Esophagus squamous epithelium (tissue), 5 donors: ENCODE measurements at regions not wholly inside any gene's neighbourhood (a gene's known extent, or its start where the extent isn't known, plus 50 kb on each side); places are given as distances from the start of the nearest gene placed in this dataset.

Source experiments
- DNase-seq: peaks from one replicate; lab custom pipeline; 2025; lab: John Stamatoyannopoulos, UW
- H3K27ac ChIP-seq, 4 donors: fragments of 200-600 bp; sonication (generic); one replicate each; pipeline ENCODE4 v1.5.1; 2016 to 2019; ENCODE audit warnings: mild to moderate bottlenecking in 1 of 4
- H3K27me3 ChIP-seq, 4 donors: fragments of 200-600 bp; sonication (generic); 1 replicate in 3 of 4; 2 replicates in 1 of 4; pipeline versions ENCODE4 v1.5.1 to v1.6.0; 2017 to 2021; ENCODE audit warnings: antibody characterized with exemption in 1 of 4
- H3K36me3 ChIP-seq, 3 donors: fragments of 200-600 bp; sonication (generic); one replicate each; pipeline ENCODE4 v1.5.1; 2016 to 2019
- H3K4me1 ChIP-seq, 3 donors: fragments of 200-600 bp; sonication (generic); one replicate each; pipeline ENCODE4 v1.5.1; 2017 to 2019
- H3K4me3 ChIP-seq, 4 donors: fragments of 200-600 bp; sonication (generic); 1 replicate in 3 of 4; 2 replicates in 1 of 4; pipeline ENCODE4 v1.5.1; 2016 to 2019; ENCODE audit warnings: mild to moderate bottlenecking in 2 of 4, moderate library complexity in 1 of 4
- H3K9me3 ChIP-seq, 3 donors: fragments of 200-600 bp; sonication (generic); one replicate each; pipeline ENCODE4 v1.5.1; 2016 to 2019
- POLR2A ChIP-seq, 4 donors: fragments of 450-650 bp; IDR thresholded peaks; one replicate each; pipeline ENCODE4 v1.6.1; 2017; ENCODE audit warnings: antibody characterized with exemption in 4 of 4, mild to moderate bottlenecking in 4 of 4, moderate library complexity in 3 of 4
- WGBS, 2 donors: methylation state at CpG; one replicate each; pipeline ENCODE4 v1.1.5; 2018; 5-methylcytosine and 5-hydroxymethylcytosine counted together
- intact Hi-C: fragments of 100-400 bp; cut with DNase I; formaldehyde crosslinking; loops from one replicate; pipeline ENCODE4 v1.15.0; 2022
- TF ChIP-seq, protein P1 (sequence below), 6 experiments: fragments of 450-650 bp in 4 of 6; fragments of 200-600 bp in 2 of 6; sonication (generic) in 2 of 6; IDR thresholded peaks; one replicate each; pipeline ENCODE4 v1.5.1; 2016 to 2019; ENCODE audit warnings: antibody characterized with exemption in 6 of 6, mild to moderate bottlenecking in 4 of 6, moderate library complexity in 4 of 6
- donor health status: DM: yes; HTN: yes; CAD: no.

DNA sequence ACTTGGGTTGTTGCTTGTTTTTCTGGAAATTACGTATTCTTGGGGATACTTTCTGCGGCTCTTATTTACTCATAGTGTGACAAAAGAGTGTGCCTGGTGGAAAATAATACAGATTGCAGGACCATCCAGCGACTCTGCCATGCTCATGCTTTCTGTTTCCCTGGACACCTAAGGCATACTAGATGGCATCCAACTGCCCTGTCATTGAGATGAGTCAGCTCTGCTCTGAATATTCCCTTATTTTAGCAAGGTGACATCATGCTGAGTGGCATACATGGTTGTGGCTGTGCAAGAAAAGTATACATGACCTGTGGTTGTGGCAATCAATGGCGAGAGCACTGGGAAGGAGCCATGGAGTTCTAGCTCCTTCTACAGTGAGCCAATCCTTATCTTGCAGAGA, 471.0 kb downstream of the TMEM182 start:
- Histone ChIP-seq H3K4me1 (no peaks in the 10 kb centered on the region), H3K9me3 (no peaks in the 10 kb centered on the region), H3K4me3 (no peak overlapping the region), H3K36me3 (no peaks in the 10 kb centered on the region), H3K27me3 (no peaks in the 10 kb centered on the region), H3K27ac (no peak overlapping the region)
- intact Hi-C loops: no loop called here
- DNase-seq: no peak
- TF ChIP-seq, protein P1, sequence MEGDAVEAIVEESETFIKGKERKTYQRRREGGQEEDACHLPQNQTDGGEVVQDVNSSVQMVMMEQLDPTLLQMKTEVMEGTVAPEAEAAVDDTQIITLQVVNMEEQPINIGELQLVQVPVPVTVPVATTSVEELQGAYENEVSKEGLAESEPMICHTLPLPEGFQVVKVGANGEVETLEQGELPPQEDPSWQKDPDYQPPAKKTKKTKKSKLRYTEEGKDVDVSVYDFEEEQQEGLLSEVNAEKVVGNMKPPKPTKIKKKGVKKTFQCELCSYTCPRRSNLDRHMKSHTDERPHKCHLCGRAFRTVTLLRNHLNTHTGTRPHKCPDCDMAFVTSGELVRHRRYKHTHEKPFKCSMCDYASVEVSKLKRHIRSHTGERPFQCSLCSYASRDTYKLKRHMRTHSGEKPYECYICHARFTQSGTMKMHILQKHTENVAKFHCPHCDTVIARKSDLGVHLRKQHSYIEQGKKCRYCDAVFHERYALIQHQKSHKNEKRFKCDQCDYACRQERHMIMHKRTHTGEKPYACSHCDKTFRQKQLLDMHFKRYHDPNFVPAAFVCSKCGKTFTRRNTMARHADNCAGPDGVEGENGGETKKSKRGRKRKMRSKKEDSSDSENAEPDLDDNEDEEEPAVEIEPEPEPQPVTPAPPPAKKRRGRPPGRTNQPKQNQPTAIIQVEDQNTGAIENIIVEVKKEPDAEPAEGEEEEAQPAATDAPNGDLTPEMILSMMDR (IDR thresholded peaks at IDR 0.05): no peak
- TF ChIP-seq POLR2A (IDR thresholded peaks at IDR 0.05): no peak
- WGBS, 2 donors: 72 to 86% methylated on average over 4 of the region's 4 CpGs

DNA sequence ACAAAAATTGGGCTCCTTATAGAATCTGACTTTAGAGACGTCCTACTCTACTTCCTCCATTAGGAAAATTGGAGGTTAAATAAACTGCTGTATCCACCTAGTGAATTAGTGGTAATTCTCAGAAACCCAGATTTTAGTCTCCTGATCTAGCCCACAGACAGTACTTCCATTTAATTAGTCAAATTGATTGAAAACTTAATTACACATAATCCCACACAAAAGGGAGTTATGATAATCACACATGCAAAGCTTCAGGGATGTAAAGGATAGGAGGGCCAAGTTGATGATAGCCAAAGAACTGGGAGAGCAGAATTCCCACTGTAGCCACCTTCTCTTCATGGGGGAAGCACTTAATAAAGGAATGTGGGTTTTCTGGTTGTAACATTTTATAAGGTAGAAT, 471.9 kb downstream of the TMEM182 start:
- H3K27me3 ChIP-seq: no peaks in the 10 kb centered on the region
- no peaks in the 10 kb centered on the region for H3K9me3 ChIP-seq
- WGBS, 2 donors: 75 to 76% methylated on average over 1 of the region's 1 CpG
- intact Hi-C loops: no loop called here
- H3K27ac ChIP-seq: no peak overlapping the region
- DNase-seq: no peak
- no peaks in the 10 kb centered on the region for H3K36me3 ChIP-seq
- TF ChIP-seq, protein P1 (IDR thresholded peaks at IDR 0.05): no peak
- no peak for TF ChIP-seq POLR2A (IDR thresholded peaks at IDR 0.05)
- H3K4me1 ChIP-seq: no peaks in the 10 kb centered on the region
- no peak overlapping the region for H3K4me3 ChIP-seq

DNA sequence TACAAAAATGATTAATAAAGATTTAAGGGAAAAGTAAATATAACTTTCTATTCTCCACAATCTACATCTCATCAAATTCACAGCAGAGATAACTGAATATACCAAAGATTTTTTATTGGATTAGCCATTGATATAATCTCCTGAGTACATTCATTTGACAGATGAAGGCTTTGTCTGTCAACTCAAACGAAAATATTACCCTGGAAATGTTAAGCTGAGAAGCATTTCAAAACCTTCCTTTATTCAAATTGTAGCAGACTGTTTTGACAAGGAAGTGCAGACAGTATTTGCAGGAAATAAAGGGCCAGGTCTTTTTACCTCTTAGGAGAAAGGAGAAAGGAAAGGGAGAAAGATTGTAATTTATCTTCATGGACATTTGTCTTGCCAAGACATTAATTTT, 473.5 kb downstream of the TMEM182 start:
- no peaks in the 10 kb centered on the region for H3K36me3 ChIP-seq
- H3K4me3 ChIP-seq: no peak overlapping the region
- 7 to 12% methylated on average over 1 of the region's 1 CpG for WGBS, 2 donors
- intact Hi-C loops: no loop called here
- H3K9me3 ChIP-seq: no peaks in the 10 kb centered on the region
- H3K27ac ChIP-seq: no peak overlapping the region
- H3K4me1 ChIP-seq: no peaks in the 10 kb centered on the region
- TF ChIP-seq, protein P1 (IDR thresholded peaks at IDR 0.05): no peak
- TF ChIP-seq POLR2A (IDR thresholded peaks at IDR 0.05): no peak
- DNase-seq: no peak
- H3K27me3 ChIP-seq: no peaks in the 10 kb centered on the region

DNA sequence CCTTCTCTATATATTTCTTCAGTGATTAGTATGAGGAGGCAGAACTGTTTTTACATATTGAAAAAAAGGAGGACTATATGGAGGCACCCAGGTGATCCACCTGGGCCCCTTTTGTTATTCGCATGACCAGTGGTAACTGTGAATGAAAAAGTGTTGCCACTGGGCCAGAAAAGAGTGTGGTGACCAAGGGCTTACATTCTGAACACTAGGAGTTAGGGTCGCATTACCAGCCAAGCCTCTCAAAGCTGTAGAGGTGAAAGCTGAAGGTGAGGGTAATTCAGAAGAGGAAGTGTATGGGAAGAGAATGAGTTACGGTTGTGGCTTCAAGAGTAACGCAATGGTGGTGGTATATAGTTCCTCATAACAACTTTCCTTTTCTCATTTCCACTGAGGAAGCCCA, 487.6 kb downstream of the TMEM182 start:
- no peak overlapping the region for H3K27ac ChIP-seq
- TF ChIP-seq POLR2A (IDR thresholded peaks at IDR 0.05): no peak
- TF ChIP-seq, protein P1 (IDR thresholded peaks at IDR 0.05): no peak
- H3K9me3 ChIP-seq: no peaks in the 10 kb centered on the region
- WGBS, 2 donors: 72 to 82% methylated on average over 4 of the region's 4 CpGs
- H3K4me1 ChIP-seq: no peaks in the 10 kb centered on the region
- no peaks in the 10 kb centered on the region for H3K27me3 ChIP-seq
- intact Hi-C loops: no loop called here
- H3K4me3 ChIP-seq: no peak overlapping the region
- no peak for DNase-seq
- no peaks in the 10 kb centered on the region for H3K36me3 ChIP-seq

DNA sequence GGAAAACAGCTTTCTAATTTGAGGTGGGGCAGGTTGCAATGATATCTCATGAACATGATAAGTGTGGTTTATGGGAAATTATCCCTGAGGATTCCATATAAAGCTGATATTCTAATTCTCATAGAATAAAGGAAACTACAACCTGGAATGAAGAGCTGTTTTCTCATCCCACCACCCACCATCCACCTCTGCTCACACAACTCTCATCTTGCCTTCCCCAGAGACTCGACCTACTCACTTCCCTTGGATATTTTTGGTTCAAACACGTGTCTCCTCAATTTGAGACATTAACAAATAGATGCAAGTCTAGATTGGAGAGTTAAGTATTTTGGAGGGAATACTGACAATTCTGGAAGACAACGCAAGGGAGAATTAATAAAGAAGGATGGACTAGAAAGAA, 490.9 kb downstream of the TMEM182 start:
- TF ChIP-seq POLR2A (IDR thresholded peaks at IDR 0.05): no peak
- TF ChIP-seq, protein P1 (IDR thresholded peaks at IDR 0.05): no peak
- intact Hi-C loops: no loop called here

More for the DNA sequence above, 490.9 kb downstream of the TMEM182 start:
- WGBS, 2 donors: 40 to 46% methylated on average over 3 of the region's 3 CpGs
- H3K4me1 ChIP-seq: no peaks in the 10 kb centered on the region
- no peak overlapping the region for H3K4me3 ChIP-seq
- no peaks in the 10 kb centered on the region for H3K9me3 ChIP-seq
- no peaks in the 10 kb centered on the region for H3K36me3 ChIP-seq
- H3K27ac ChIP-seq: no peak overlapping the region
- no peaks in the 10 kb centered on the region for H3K27me3 ChIP-seq
- DNase-seq: no peak
